H1 (cell line): ENCODE measurements at regions not wholly inside any gene's neighbourhood (a gene's known extent, or its start where the extent isn't known, plus 50 kb on each side); places are given as distances from the start of the nearest gene placed in this dataset.

Source experiments
- CTCF ChIA-PET: fragments of 300-600 bp; sonication (Branson Sonifier 250); formaldehyde crosslinking; loops from one replicate; lab custom pipeline; 2021; ENCODE audit not compliant: partially characterized antibody; lab: Charles Lee
- POLR2A ChIA-PET: fragments of 300-600 bp; sonication (Branson Sonifier 250); formaldehyde crosslinking; loops from one replicate; lab custom pipeline; 2021; ENCODE audit warnings: inconsistent platforms; ENCODE audit not compliant: partially characterized antibody; lab: Charles Lee
- DNase-seq, 2 experiments: peaks; one replicate each; pipeline versions ENCODE4 v3.0.0 to v3.0.0-alpha.2; 2010 to 2022; ENCODE audit warnings: low spot score in 2 of 2, low read depth in 1 of 2, mixed read lengths in 1 of 2
- FAIRE-seq: peaks from 2 replicates; lab custom pipeline; 2011; peaks lifted over from hg19 to GRCh38; lab: Jason Lieb, UNC
- H2AFZ ChIP-seq: 2 replicates; pipeline ENCODE4 v1.8.1; 2012; ENCODE audit warnings: low read length, inconsistent platforms
- H2AK5ac ChIP-seq: 2 replicates; pipeline ENCODE4 v1.6.1; 2013; ENCODE audit warnings: low read depth, low read length
- H2BK120ac ChIP-seq: replicated peaks from 2 replicates; pipeline ENCODE3; 2013; ENCODE audit warnings: low read depth, low read length, inconsistent platforms
- H2BK12ac ChIP-seq: 2 replicates; pipeline ENCODE4 v1.6.1; 2013; ENCODE audit warnings: low read depth, low read length
- H2BK15ac ChIP-seq: 2 replicates; pipeline ENCODE4 v1.6.1; 2013; ENCODE audit warnings: low read length
- H2BK20ac ChIP-seq: 2 replicates; pipeline ENCODE4 v1.6.1; 2013; ENCODE audit warnings: low read length
- H2BK5ac ChIP-seq: 2 replicates; pipeline ENCODE4 v1.6.1; 2013; ENCODE audit warnings: low read depth, low read length
- H3K14ac ChIP-seq: 2 replicates; pipeline ENCODE4 v1.6.1; 2013; ENCODE audit warnings: inconsistent platforms; ENCODE audit not compliant: insufficient read length
- H3K18ac ChIP-seq: 2 replicates; pipeline ENCODE4 v1.6.1; 2013; ENCODE audit warnings: low read length; ENCODE audit errors: extremely low read depth
- H3K23ac ChIP-seq: 2 replicates; pipeline ENCODE4 v1.6.1; 2013; ENCODE audit warnings: inconsistent platforms; ENCODE audit not compliant: insufficient read length
- H3K23me2 ChIP-seq: 2 replicates; pipeline ENCODE4 v1.6.1; 2013; ENCODE audit warnings: low read depth, low read length
- H3K27ac ChIP-seq: 2 replicates; pipeline ENCODE4 v1.6.1; 2011; ENCODE audit warnings: low read depth, low read length, inconsistent platforms
- H3K27me3 ChIP-seq, 4 experiments: replicated peaks in 1 of 4; 1 replicate in 1 of 4; 2 replicates in 3 of 4; pipeline versions ENCODE4 v1.6.1 to v1.8.1; 2011 to 2013; ENCODE audit warnings: low read length in 3 of 4, mild to moderate bottlenecking in 3 of 4, inconsistent platforms in 2 of 4, mixed read lengths in 2 of 4, moderate library complexity in 1 of 4; ENCODE audit not compliant: control insufficient read depth in 3 of 4, insufficient read depth in 3 of 4; ENCODE audit errors: extremely low read depth in 1 of 4
- H3K36me3 ChIP-seq, 4 experiments: 2 replicates each; pipeline versions ENCODE4 v1.6.1 to v1.8.1; 2011 to 2013; ENCODE audit warnings: mild to moderate bottlenecking in 4 of 4, low read length in 3 of 4, moderate library complexity in 2 of 4, control low read depth in 1 of 4, inconsistent platforms in 1 of 4; ENCODE audit not compliant: insufficient read depth in 4 of 4, control insufficient read depth in 2 of 4
- H3K4ac ChIP-seq: replicated peaks from 2 replicates; pipeline ENCODE3; 2013; ENCODE audit warnings: low read length, low read depth, mixed read lengths, inconsistent platforms; ENCODE audit not compliant: insufficient read length
- H3K4me1 ChIP-seq, 4 experiments: replicated peaks in 1 of 4; 1 replicate in 1 of 4; 2 replicates in 3 of 4; pipeline versions ENCODE4 v1.6.1 to v1.8.1; 2011 to 2013; ENCODE audit warnings: low read length in 3 of 4, inconsistent platforms in 2 of 4, mixed read lengths in 1 of 4; ENCODE audit not compliant: insufficient read depth in 4 of 4, control insufficient read depth in 3 of 4
- H3K4me2 ChIP-seq, 2 experiments: 2 replicates each; pipeline versions ENCODE4 v1.6.1 to v1.8.1; 2011 to 2013; ENCODE audit warnings: low read depth in 2 of 2, low read length in 2 of 2, control low read depth in 1 of 2, inconsistent platforms in 1 of 2, mild to moderate bottlenecking in 1 of 2; ENCODE audit not compliant: insufficient read depth in 1 of 2
- H3K4me3 ChIP-seq, 4 experiments: fragments of 200-600, 300-600 bp in 1 of 4; sonication (generic), shearing (Covaris generic), sonication (Bioruptor Twin) in 1 of 4; 2 replicates each; pipeline versions ENCODE4 v1.5.1 to v1.8.1; 2011 to 2016; ENCODE audit warnings: low read length in 4 of 4, low read depth in 3 of 4, control low read depth in 2 of 4, inconsistent platforms in 2 of 4, mild to moderate bottlenecking in 2 of 4, mixed read lengths in 1 of 4, moderate library complexity in 1 of 4; ENCODE audit not compliant: insufficient read depth in 2 of 4; ENCODE audit errors: extremely low read depth in 1 of 4
- H3K56ac ChIP-seq: replicated peaks from 2 replicates; pipeline ENCODE3; 2013; ENCODE audit warnings: low read depth, mild to moderate bottlenecking, mixed read lengths, low read length, inconsistent platforms; ENCODE audit not compliant: insufficient read length
- H3K79me1 ChIP-seq: 2 replicates; pipeline ENCODE4 v1.6.1; 2013; ENCODE audit warnings: low read depth, low read length, control low read depth
- H3K79me2 ChIP-seq, 2 experiments: 2 replicates each; pipeline versions ENCODE4 v1.6.1 to v1.8.1; 2012 to 2013; ENCODE audit warnings: low read length in 2 of 2, mild to moderate bottlenecking in 2 of 2, inconsistent platforms in 1 of 2; ENCODE audit not compliant: insufficient read depth in 2 of 2, control insufficient read depth in 1 of 2
- H3K9ac ChIP-seq, 4 experiments: replicated peaks in 1 of 4; 1 replicate in 1 of 4; 2 replicates in 3 of 4; pipeline versions ENCODE4 v1.6.1 to v1.8.1; 2011 to 2013; ENCODE audit warnings: low read depth in 3 of 4, low read length in 3 of 4, control low read depth in 2 of 4, mild to moderate bottlenecking in 2 of 4, moderate library complexity in 2 of 4, inconsistent platforms in 1 of 4; ENCODE audit errors: extremely low read depth in 1 of 4
- H3K9me3 ChIP-seq, 2 experiments: 2 replicates each; pipeline versions ENCODE4 v1.6.1 to v1.8.1; 2012 to 2013; ENCODE audit warnings: mild to moderate bottlenecking in 2 of 2, moderate library complexity in 2 of 2, control low read depth in 1 of 2, inconsistent platforms in 1 of 2, low read depth in 1 of 2, low read length in 1 of 2, mixed read lengths in 1 of 2; ENCODE audit not compliant: insufficient read depth in 2 of 2
- H4K20me1 ChIP-seq, 2 experiments: replicated peaks in 1 of 2; 2 replicates each; pipeline versions ENCODE3 to v1.8.1; 2011 to 2013; ENCODE audit warnings: inconsistent platforms in 2 of 2, low read length in 2 of 2, mild to moderate bottlenecking in 1 of 2; ENCODE audit not compliant: insufficient read depth in 2 of 2, control insufficient read depth in 1 of 2
- H4K5ac ChIP-seq: 2 replicates; pipeline ENCODE4 v1.6.1; 2013; ENCODE audit warnings: low read length, low read depth, mixed read lengths, inconsistent platforms; ENCODE audit not compliant: insufficient read length
- H4K8ac ChIP-seq: 2 replicates; pipeline ENCODE4 v1.8.0; 2013; ENCODE audit warnings: mild to moderate bottlenecking, moderate library complexity, low read length, inconsistent platforms; ENCODE audit not compliant: insufficient read depth; ENCODE audit errors: extremely low read depth
- H4K91ac ChIP-seq: replicated peaks from 2 replicates; pipeline ENCODE3; 2013; ENCODE audit warnings: low read length, mixed read lengths, inconsistent platforms; ENCODE audit not compliant: insufficient read length
- BACH1 ChIP-seq: IDR thresholded peaks from 2 replicates; pipeline ENCODE4 v1.6.1; 2012; ENCODE audit warnings: low read length, improper control_type of control experiment
- BCL11A ChIP-seq, 2 experiments: IDR thresholded peaks; one replicate each; pipeline ENCODE4 v1.6.1; 2011; ENCODE audit warnings: low read depth in 2 of 2, low read length in 2 of 2, mild to moderate bottlenecking in 2 of 2
- CTBP2 ChIP-seq: IDR thresholded peaks from 2 replicates; pipeline ENCODE4 v1.7.0; 2011; ENCODE audit warnings: borderline replicate concordance, mild to moderate bottlenecking, moderate library complexity, mixed read lengths, low read length; ENCODE audit not compliant: insufficient read depth, insufficient read length
- E2F6 ChIP-seq: IDR thresholded peaks from 2 replicates; pipeline ENCODE4 v1.6.1; 2012; ENCODE audit warnings: inconsistent platforms
- HDAC2 ChIP-seq, 2 experiments: fragments of 300-600 bp in 1 of 2; sonication (generic) in 1 of 2; IDR thresholded peaks; 2 replicates each; pipeline ENCODE4 v1.6.1; 2011 to 2012; ENCODE audit warnings: low read depth in 2 of 2, low read length in 2 of 2, mild to moderate bottlenecking in 2 of 2, moderate library complexity in 2 of 2, borderline replicate concordance in 1 of 2, inconsistent platforms in 1 of 2
- JUN ChIP-seq: IDR thresholded peaks from 2 replicates; pipeline ENCODE4 v1.6.1; 2011; ENCODE audit warnings: low read depth, mild to moderate bottlenecking, improper control_type of control experiment, low read length
- KDM1A ChIP-seq: fragments of 200-600, 300-600 bp; sonication (generic); IDR thresholded peaks from 2 replicates; pipeline ENCODE4 v1.7.1; 2016; ENCODE audit warnings: mild to moderate bottlenecking, low read length, borderline replicate concordance
- KDM5A ChIP-seq: fragments of 200-600 bp; IDR thresholded peaks from 2 replicates; pipeline ENCODE4 v1.7.1; 2012; ENCODE audit warnings: mild to moderate bottlenecking, low read length, inconsistent platforms, mixed read lengths
- MAX ChIP-seq: IDR thresholded peaks from 2 replicates; pipeline ENCODE4 v1.6.1; 2012; ENCODE audit warnings: inconsistent platforms
- POLR2AphosphoS5 ChIP-seq: IDR thresholded peaks from 2 replicates; pipeline ENCODE4 v1.6.1; 2011; ENCODE audit warnings: low read depth, low read length
- POU5F1 ChIP-seq: IDR thresholded peaks from 2 replicates; pipeline ENCODE4 v1.6.1; 2011; ENCODE audit warnings: low read depth, mild to moderate bottlenecking, low read length, moderate library complexity
- RFX5 ChIP-seq: IDR thresholded peaks from 2 replicates; pipeline ENCODE4 v1.6.1; 2011; ENCODE audit warnings: low read depth, low read length, improper control_type of control experiment, borderline replicate concordance
- SIN3A ChIP-seq, 2 experiments: IDR thresholded peaks in 1 of 2; conservative IDR thresholded peaks in 1 of 2; 2 replicates each; pipeline ENCODE4 v1.6.1; 2011 to 2012; ENCODE audit warnings: low read length in 2 of 2, improper control_type of control experiment in 1 of 2, low read depth in 1 of 2, mild to moderate bottlenecking in 1 of 2
- SP2 ChIP-seq: IDR thresholded peaks from 2 replicates; pipeline ENCODE4 v1.6.1; 2012; ENCODE audit warnings: mild to moderate bottlenecking, low read length, inconsistent platforms

GRCh38 chr1:147834810-147835209 is 67.8 kb upstream of the GJA8 start:
- no peak overlapping the region for H3K14ac ChIP-seq
- ChIA-PET POLR2A (interaction anchor here (1.2 to 2.2 kb wide), 2 partner anchors 11 to 53 kb away, joined by 3 to 5 read pairs; no protein-coding TSS in a partner anchor), CTCF (interaction anchor here (3.5 kb wide), 1 partner anchor 10 kb away, joined by 15 read pairs; no protein-coding TSS in a partner anchor)
- H2BK120ac ChIP-seq: peak overlapping the region; percentile 59
- no peak overlapping the region for H3K56ac ChIP-seq
- H3K27me3 ChIP-seq: peaks cover 0 to 2% (median 0%) of the 10 kb centered on the region in 4 experiments; a peak in 1 of 7 replicates
- H4K20me1 ChIP-seq: no peaks in the 10 kb centered on the region
- no peak overlapping the region for H3K23ac ChIP-seq
- peaks cover 12 to 41% (median 30%) of the 10 kb centered on the region in 4 experiments for H3K4me1 ChIP-seq
- H3K79me2 ChIP-seq: no peaks in the 10 kb centered on the region
- H3K9me3 ChIP-seq: no peaks in the 10 kb centered on the region
- no peak overlapping the region for H3K27ac ChIP-seq
- H3K18ac ChIP-seq: peak overlapping the region; percentile 55; the same call in 1 of the 2 replicates
- no peak overlapping the region for H2BK15ac ChIP-seq
- H2AFZ ChIP-seq: no peak overlapping the region
- no peak overlapping the region for H3K4me2 ChIP-seq
- peak overlapping the region; percentile 88; the same call in 1 of the 2 replicates for H2BK5ac ChIP-seq
- H2BK12ac ChIP-seq: no peak overlapping the region
- H3K23me2 ChIP-seq: no peaks in the 10 kb centered on the region; the same call in 1 of the 2 replicates
- H3K4ac ChIP-seq: no peak overlapping the region
- no peak overlapping the region for H4K8ac ChIP-seq
- H3K36me3 ChIP-seq: no peaks in the 10 kb centered on the region
- H4K91ac ChIP-seq: peak overlapping the region; percentile 92
- no peak overlapping the region for H2AK5ac ChIP-seq
- DNase-seq (no peak), FAIRE-seq (no peak)
- no peak overlapping the region for H3K4me3 ChIP-seq
- no peak overlapping the region for H3K9ac ChIP-seq
- peak overlapping the region; percentile 96; the same call in 1 of the 2 replicates for H2BK20ac ChIP-seq
- H3K79me1 ChIP-seq: no peaks in the 10 kb centered on the region
- H4K5ac ChIP-seq: no peak overlapping the region
- TF ChIP-seq POU5F1 (no peak), MAX (no peak), CTBP2 (no peak), SIN3A (conservative IDR thresholded peaks at IDR 0.05 in 1 of 2, IDR thresholded peaks at IDR 0.05 in 1 of 2; ENCODE audit: low read depth in 1 of 2, low read length in 2 of 2) (no peak), BCL11A (IDR thresholded peaks at IDR 0.05; ENCODE audit: low read depth in 2 of 2, low read length in 2 of 2) (no peak), POLR2AphosphoS5 (no peak), E2F6 (no peak), KDM5A (no peak), RFX5 (no peak), SP2 (no peak), BACH1 (no peak), KDM1A (no peak), JUN (no peak), HDAC2 (IDR thresholded peaks at IDR 0.05; ENCODE audit: borderline replicate concordance in 1 of 2, low read depth in 2 of 2, low read length in 2 of 2) (no peak)
